PC-9 (cell line): ENCODE measurements at regions not wholly inside any gene's neighbourhood (a gene's known extent, or its start where the extent isn't known, plus 50 kb on each side); places are given as distances from the start of the nearest gene placed in this dataset.

ENCODE experiments used
- EZH2 ChIP-seq: fragments of 200-600 bp; sonication (generic); IDR thresholded peaks from 2 replicates; pipeline ENCODE4 v1.8.0; 2017; ENCODE audit warnings: antibody characterized with exemption, low read depth
- TF ChIP-seq, protein P1 (sequence below): fragments of 200-600 bp; sonication (generic); conservative IDR thresholded peaks from 2 replicates; pipeline ENCODE4 v1.6.1; 2017; ENCODE audit warnings: mixed run types, antibody characterized with exemption, mild to moderate bottlenecking, moderate library complexity

DNA sequence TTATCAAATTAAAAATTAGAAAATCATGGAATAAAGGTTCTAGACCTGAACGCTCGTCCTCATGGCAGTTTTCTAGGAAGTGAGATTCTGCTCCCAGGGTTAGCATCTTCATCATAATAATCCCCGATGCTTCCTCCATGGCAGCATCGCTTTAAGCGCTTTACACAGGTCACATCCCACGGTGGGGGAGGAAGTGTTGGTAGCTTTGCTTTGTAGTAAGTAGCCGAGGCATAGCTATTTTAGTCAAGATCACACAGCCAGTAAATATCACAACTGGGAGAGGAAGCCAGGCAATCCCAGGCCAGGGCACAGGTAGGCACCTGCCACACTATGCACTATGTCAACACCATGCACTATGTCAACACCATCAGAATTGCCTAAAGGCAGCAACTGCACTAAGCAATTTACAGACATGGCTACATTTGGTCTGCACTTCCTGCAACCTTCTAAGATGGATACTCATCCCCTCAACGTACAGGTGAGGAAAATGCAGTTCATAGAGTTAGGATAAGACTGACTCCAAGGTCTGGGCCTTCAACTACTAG is 205.5 kb downstream of the FBXO15 start:
- TF ChIP-seq, protein P1, sequence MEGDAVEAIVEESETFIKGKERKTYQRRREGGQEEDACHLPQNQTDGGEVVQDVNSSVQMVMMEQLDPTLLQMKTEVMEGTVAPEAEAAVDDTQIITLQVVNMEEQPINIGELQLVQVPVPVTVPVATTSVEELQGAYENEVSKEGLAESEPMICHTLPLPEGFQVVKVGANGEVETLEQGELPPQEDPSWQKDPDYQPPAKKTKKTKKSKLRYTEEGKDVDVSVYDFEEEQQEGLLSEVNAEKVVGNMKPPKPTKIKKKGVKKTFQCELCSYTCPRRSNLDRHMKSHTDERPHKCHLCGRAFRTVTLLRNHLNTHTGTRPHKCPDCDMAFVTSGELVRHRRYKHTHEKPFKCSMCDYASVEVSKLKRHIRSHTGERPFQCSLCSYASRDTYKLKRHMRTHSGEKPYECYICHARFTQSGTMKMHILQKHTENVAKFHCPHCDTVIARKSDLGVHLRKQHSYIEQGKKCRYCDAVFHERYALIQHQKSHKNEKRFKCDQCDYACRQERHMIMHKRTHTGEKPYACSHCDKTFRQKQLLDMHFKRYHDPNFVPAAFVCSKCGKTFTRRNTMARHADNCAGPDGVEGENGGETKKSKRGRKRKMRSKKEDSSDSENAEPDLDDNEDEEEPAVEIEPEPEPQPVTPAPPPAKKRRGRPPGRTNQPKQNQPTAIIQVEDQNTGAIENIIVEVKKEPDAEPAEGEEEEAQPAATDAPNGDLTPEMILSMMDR: no peak
- no peak for TF ChIP-seq EZH2
